GM23338 (cell line): ENCODE measurements at regions not wholly inside any gene's neighbourhood (a gene's known extent, or its start where the extent isn't known, plus 50 kb on each side); places are given as distances from the start of the nearest gene placed in this dataset.

Experiments used
- ATAC-seq: fragments of 200-7000 bp; cut with Tn5 transposase; 3 replicates; pipeline ENCODE4 v1.9.1; 2020
- DNase-seq: peaks from one replicate; pipeline ENCODE4 v3.0.0-alpha.2; 2015; ENCODE audit warnings: low spot score
- H2AFZ ChIP-seq: fragments of 200-600 bp; sonication (generic); 2 replicates; pipeline ENCODE4 v1.8.0; 2016; ENCODE audit warnings: antibody characterized with exemption, mild to moderate bottlenecking, moderate library complexity
- H3F3A ChIP-seq: fragments of 200-600 bp; sonication (generic); replicated peaks from 2 replicates; pipeline ENCODE4 v1.8.0; 2017; ENCODE audit warnings: antibody characterized with exemption, mixed run types, low read depth
- H3K27ac ChIP-seq: fragments of 200-600 bp; sonication (generic); 2 replicates; pipeline ENCODE4 v1.6.1; 2016; ENCODE audit warnings: low read depth
- H3K27me3 ChIP-seq: fragments of 200-600 bp; sonication (generic); 2 replicates; pipeline ENCODE4 v1.8.0; 2016; ENCODE audit warnings: mild to moderate bottlenecking, mixed run types, moderate library complexity; ENCODE audit not compliant: insufficient read depth
- H3K36me3 ChIP-seq: fragments of 200-600 bp; sonication (generic); 2 replicates; pipeline ENCODE4 v1.8.0; 2016; ENCODE audit warnings: mild to moderate bottlenecking; ENCODE audit not compliant: insufficient read depth
- H3K4me1 ChIP-seq: fragments of 200-600 bp; sonication (generic); 2 replicates; pipeline ENCODE4 v1.8.0; 2016; ENCODE audit warnings: mild to moderate bottlenecking, moderate library complexity; ENCODE audit not compliant: insufficient read depth
- H3K4me2 ChIP-seq: fragments of 200-600 bp; sonication (generic); 2 replicates; pipeline ENCODE4 v1.7.1; 2017; ENCODE audit warnings: mixed run types
- H3K4me3 ChIP-seq: fragments of 200-600 bp; sonication (generic); 2 replicates; pipeline ENCODE4 v1.6.1; 2016; ENCODE audit warnings: mixed run types
- H3K79me2 ChIP-seq: fragments of 200-600 bp; sonication (generic); replicated peaks from 2 replicates; pipeline ENCODE4 v1.8.0; 2017; ENCODE audit warnings: mild to moderate bottlenecking; ENCODE audit not compliant: insufficient read depth
- H3K9me2 ChIP-seq: fragments of 200-600 bp; sonication (generic); 2 replicates; pipeline ENCODE4 v1.8.0; 2017; ENCODE audit not compliant: insufficient read depth
- H4K20me1 ChIP-seq: fragments of 200-600 bp; sonication (generic); replicated peaks from 2 replicates; pipeline ENCODE4 v1.8.0; 2017; ENCODE audit warnings: mild to moderate bottlenecking; ENCODE audit not compliant: insufficient read depth
- H3K27ac Mint-ChIP-seq: 2 replicates; pipeline ENCODE4 v1.8.0; 2020; ENCODE audit warnings: inconsistent platforms, mild to moderate bottlenecking, moderate library complexity, mixed read lengths
- H3K27me3 Mint-ChIP-seq: 3 replicates; pipeline ENCODE4 v1.8.0; 2022; ENCODE audit warnings: low read depth, mild to moderate bottlenecking, moderate library complexity, mixed read lengths, inconsistent platforms; ENCODE audit not compliant: insufficient read depth, poor library complexity
- H3K36me3 Mint-ChIP-seq: 3 replicates; pipeline ENCODE4 v1.8.0; 2021; ENCODE audit warnings: low read depth, mild to moderate bottlenecking, inconsistent platforms, moderate library complexity, mixed read lengths
- H3K4me1 Mint-ChIP-seq: 3 replicates; pipeline ENCODE4 v1.8.0; 2020; ENCODE audit warnings: mild to moderate bottlenecking, inconsistent platforms, mixed read lengths
- H3K4me3 Mint-ChIP-seq: 3 replicates; pipeline ENCODE4 v1.8.0; 2021; ENCODE audit warnings: moderate library complexity, mild to moderate bottlenecking, inconsistent platforms, mixed read lengths
- H3K9me3 Mint-ChIP-seq: 3 replicates; pipeline ENCODE4 v1.8.0; 2020; ENCODE audit warnings: moderate library complexity, mild to moderate bottlenecking, inconsistent platforms, mixed read lengths
- CREB1 ChIP-seq: fragments of 250-450 bp; sonication (Bioruptor Pico); IDR thresholded peaks from 2 replicates; pipeline ENCODE4 v1.5.0; 2020; ENCODE audit warnings: low read depth, mild to moderate bottlenecking, moderate library complexity
- EZH2 ChIP-seq: fragments of 200-600 bp; sonication (generic); IDR thresholded peaks from one replicate; pipeline ENCODE4 v1.8.0; 2017; ENCODE audit warnings: antibody characterized with exemption, mild to moderate bottlenecking, low read depth; ENCODE audit not compliant: unreplicated experiment
- EZH2phosphoT487 ChIP-seq: fragments of 200-600 bp; sonication (generic); IDR thresholded peaks from one replicate; pipeline ENCODE4 v1.8.1; 2018; ENCODE audit warnings: antibody characterized with exemption; ENCODE audit not compliant: unreplicated experiment
- JUNB ChIP-seq: IDR thresholded peaks from one replicate; pipeline ENCODE4 v1.6.1; 2016; ENCODE audit warnings: antibody characterized with exemption; ENCODE audit not compliant: unreplicated experiment
- NANOG ChIP-seq: IDR thresholded peaks from 2 replicates; pipeline ENCODE4 v1.6.1; 2016; ENCODE audit warnings: antibody characterized with exemption, borderline replicate concordance
- POLR2AphosphoS5 ChIP-seq: IDR thresholded peaks from 2 replicates; pipeline ENCODE4 v1.6.1; 2016; ENCODE audit warnings: antibody characterized with exemption, low read depth
- STAT1 ChIP-seq: IDR thresholded peaks from one replicate; pipeline ENCODE4 v1.6.1; 2016; ENCODE audit warnings: antibody characterized with exemption; ENCODE audit not compliant: unreplicated experiment
- ZNF114 ChIP-seq: fragments of 250-450 bp; sonication (Bioruptor Pico); IDR thresholded peaks from 2 replicates; pipeline ENCODE4 v1.5.0; 2020; ENCODE audit warnings: mild to moderate bottlenecking, moderate library complexity
- ZNF331 ChIP-seq: fragments of 250-450 bp; sonication (Bioruptor Pico); IDR thresholded peaks from 2 replicates; pipeline ENCODE4 v1.5.0; 2020; ENCODE audit warnings: low read depth, mild to moderate bottlenecking, moderate library complexity
- ZNF462 ChIP-seq: fragments of 250-450 bp; sonication (Bioruptor Pico); IDR thresholded peaks from 2 replicates; pipeline ENCODE4 v1.5.0; 2020; ENCODE audit warnings: mild to moderate bottlenecking, moderate library complexity
- TF ChIP-seq, protein P1 (sequence below): IDR thresholded peaks from one replicate; pipeline ENCODE4 v1.6.1; 2018; ENCODE audit warnings: antibody characterized with exemption; ENCODE audit not compliant: unreplicated experiment
- TF ChIP-seq, protein P2 (sequence below): IDR thresholded peaks from 2 replicates; pipeline ENCODE4 v1.6.1; 2016; ENCODE audit warnings: antibody characterized with exemption
- TF ChIP-seq, protein P3 (sequence below), 2 experiments: fragments of 200-600 bp in 1 of 2; sonication (generic) in 1 of 2; conservative IDR thresholded peaks; 2 replicates each; pipeline versions ENCODE4 v1.5.1 to v1.6.1; 2016 to 2017; ENCODE audit warnings: antibody characterized with exemption in 2 of 2, low read depth in 2 of 2, mild to moderate bottlenecking in 2 of 2, moderate library complexity in 1 of 2

GRCh38 chr5:167051402-167051768 is 1240.1 kb upstream of the WWC1 start:
- H3K4me2 ChIP-seq: no peak overlapping the region
- Mint-ChIP-seq H3K27me3 (no peaks in the 10 kb centered on the region), H3K36me3 (no peaks in the 10 kb centered on the region), H3K9me3 (peaks cover 2% of the 10 kb centered on the region; the same call in 1 of the 3 replicates), H3K27ac (no peak overlapping the region), H3K4me1 (peaks cover 5% of the 10 kb centered on the region; the same call in 2 of the 3 replicates), H3K4me3 (no peak overlapping the region)
- TF ChIP-seq, protein P1, sequence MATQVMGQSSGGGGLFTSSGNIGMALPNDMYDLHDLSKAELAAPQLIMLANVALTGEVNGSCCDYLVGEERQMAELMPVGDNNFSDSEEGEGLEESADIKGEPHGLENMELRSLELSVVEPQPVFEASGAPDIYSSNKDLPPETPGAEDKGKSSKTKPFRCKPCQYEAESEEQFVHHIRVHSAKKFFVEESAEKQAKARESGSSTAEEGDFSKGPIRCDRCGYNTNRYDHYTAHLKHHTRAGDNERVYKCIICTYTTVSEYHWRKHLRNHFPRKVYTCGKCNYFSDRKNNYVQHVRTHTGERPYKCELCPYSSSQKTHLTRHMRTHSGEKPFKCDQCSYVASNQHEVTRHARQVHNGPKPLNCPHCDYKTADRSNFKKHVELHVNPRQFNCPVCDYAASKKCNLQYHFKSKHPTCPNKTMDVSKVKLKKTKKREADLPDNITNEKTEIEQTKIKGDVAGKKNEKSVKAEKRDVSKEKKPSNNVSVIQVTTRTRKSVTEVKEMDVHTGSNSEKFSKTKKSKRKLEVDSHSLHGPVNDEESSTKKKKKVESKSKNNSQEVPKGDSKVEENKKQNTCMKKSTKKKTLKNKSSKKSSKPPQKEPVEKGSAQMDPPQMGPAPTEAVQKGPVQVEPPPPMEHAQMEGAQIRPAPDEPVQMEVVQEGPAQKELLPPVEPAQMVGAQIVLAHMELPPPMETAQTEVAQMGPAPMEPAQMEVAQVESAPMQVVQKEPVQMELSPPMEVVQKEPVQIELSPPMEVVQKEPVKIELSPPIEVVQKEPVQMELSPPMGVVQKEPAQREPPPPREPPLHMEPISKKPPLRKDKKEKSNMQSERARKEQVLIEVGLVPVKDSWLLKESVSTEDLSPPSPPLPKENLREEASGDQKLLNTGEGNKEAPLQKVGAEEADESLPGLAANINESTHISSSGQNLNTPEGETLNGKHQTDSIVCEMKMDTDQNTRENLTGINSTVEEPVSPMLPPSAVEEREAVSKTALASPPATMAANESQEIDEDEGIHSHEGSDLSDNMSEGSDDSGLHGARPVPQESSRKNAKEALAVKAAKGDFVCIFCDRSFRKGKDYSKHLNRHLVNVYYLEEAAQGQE: no peak
- TF ChIP-seq EZH2 (no peak), ZNF331 (CRISPR knock-in tag) (no peak), ZNF462 (CRISPR knock-in tag) (no peak), ZNF114 (CRISPR knock-in tag) (no peak), EZH2phosphoT487 (no peak), JUNB (no peak), POLR2AphosphoS5 (no peak), CREB1 (no peak), STAT1 (no peak), NANOG (no peak)
- TF ChIP-seq, protein P2, sequence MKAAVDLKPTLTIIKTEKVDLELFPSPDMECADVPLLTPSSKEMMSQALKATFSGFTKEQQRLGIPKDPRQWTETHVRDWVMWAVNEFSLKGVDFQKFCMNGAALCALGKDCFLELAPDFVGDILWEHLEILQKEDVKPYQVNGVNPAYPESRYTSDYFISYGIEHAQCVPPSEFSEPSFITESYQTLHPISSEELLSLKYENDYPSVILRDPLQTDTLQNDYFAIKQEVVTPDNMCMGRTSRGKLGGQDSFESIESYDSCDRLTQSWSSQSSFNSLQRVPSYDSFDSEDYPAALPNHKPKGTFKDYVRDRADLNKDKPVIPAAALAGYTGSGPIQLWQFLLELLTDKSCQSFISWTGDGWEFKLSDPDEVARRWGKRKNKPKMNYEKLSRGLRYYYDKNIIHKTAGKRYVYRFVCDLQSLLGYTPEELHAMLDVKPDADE: no peak
- TF ChIP-seq, protein P3, sequence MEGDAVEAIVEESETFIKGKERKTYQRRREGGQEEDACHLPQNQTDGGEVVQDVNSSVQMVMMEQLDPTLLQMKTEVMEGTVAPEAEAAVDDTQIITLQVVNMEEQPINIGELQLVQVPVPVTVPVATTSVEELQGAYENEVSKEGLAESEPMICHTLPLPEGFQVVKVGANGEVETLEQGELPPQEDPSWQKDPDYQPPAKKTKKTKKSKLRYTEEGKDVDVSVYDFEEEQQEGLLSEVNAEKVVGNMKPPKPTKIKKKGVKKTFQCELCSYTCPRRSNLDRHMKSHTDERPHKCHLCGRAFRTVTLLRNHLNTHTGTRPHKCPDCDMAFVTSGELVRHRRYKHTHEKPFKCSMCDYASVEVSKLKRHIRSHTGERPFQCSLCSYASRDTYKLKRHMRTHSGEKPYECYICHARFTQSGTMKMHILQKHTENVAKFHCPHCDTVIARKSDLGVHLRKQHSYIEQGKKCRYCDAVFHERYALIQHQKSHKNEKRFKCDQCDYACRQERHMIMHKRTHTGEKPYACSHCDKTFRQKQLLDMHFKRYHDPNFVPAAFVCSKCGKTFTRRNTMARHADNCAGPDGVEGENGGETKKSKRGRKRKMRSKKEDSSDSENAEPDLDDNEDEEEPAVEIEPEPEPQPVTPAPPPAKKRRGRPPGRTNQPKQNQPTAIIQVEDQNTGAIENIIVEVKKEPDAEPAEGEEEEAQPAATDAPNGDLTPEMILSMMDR (conservative IDR thresholded peaks at IDR 0.05; ENCODE audit: low read depth in 2 of 2): no peak
- no peaks in the 10 kb centered on the region for H4K20me1 ChIP-seq
- H3F3A ChIP-seq: no peaks in the 10 kb centered on the region
- ATAC-seq (no peak), DNase-seq (no peak)
- H2AFZ ChIP-seq: 0 out of 2 replicates have a peak overlapping the region, but pooled peaks have one; percentile 11
- H3K27ac ChIP-seq: no peak overlapping the region
- no peaks in the 10 kb centered on the region for H3K79me2 ChIP-seq
- H3K4me1 ChIP-seq: no peaks in the 10 kb centered on the region
- H3K36me3 ChIP-seq: no peaks in the 10 kb centered on the region
- no peaks in the 10 kb centered on the region for H3K27me3 ChIP-seq
- no peaks in the 10 kb centered on the region for H3K9me2 ChIP-seq
- no peak overlapping the region for H3K4me3 ChIP-seq
